ENCODE measurements at regions not wholly inside any gene's neighbourhood (a gene's known extent, or its start where the extent isn't known, plus 50 kb on each side); places are given as distances from the start of the nearest gene placed in this dataset.

DNA sequence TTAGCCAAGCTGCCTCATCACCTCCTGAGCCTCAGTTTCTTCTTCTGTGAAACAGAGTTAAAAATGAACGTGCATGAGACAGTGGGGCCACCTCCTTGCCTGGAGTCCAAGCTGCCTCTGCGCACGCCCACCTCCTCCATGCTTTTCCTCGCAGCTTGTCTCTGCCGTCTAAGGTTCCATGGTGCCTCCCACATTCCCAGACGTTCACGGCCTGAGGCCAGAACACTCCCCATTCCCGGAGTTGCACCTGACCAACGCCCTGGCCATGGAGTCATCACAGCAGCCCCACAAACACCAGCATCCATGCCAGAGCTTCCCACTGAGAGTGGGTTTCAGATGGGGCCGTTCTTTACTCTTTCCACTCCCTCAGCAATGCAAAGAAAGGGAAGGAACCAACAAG lies 183.0 kb upstream of the FOXF1 start:
- Histone ChIP-seq H2AFZ (ENCODE audit: low read length) (no peak overlapping the region), H3K9me2 (replicated peaks; ENCODE audit: low read length) (no peaks in the 10 kb centered on the region), H3K4me2 (ENCODE audit: low read length) (no peak overlapping the region), H3K27me3 (ENCODE audit: low read length) (peaks cover 48% of the 10 kb centered on the region), H3K36me3 (ENCODE audit: low read depth, low read length) (no peaks in the 10 kb centered on the region), H3K4me1 (ENCODE audit: insufficient read depth, low read length) (no peaks in the 10 kb centered on the region), H3K4me3 (ENCODE audit: low read length) (no peak overlapping the region), H3K9me3 (ENCODE audit: low read length) (no peaks in the 10 kb centered on the region), H4K20me1 (ENCODE audit: low read length) (no peaks in the 10 kb centered on the region), H3K27ac (ENCODE audit: low read length) (no peak overlapping the region), H3K79me2 (ENCODE audit: low read length) (no peaks in the 10 kb centered on the region), H3F3A (ENCODE audit: low read length, unreplicated experiment) (no peaks in the 10 kb centered on the region), H3K9ac (ENCODE audit: low read length) (no peak overlapping the region)
- TF ChIP-seq CTCF (conservative IDR thresholded peaks at IDR 0.05; ENCODE audit: low read depth, low read length) (no peak), EZH2 (IDR thresholded peaks at IDR 0.05; ENCODE audit: low read length, unreplicated experiment) (no peak), EZH2phosphoT487 (IDR thresholded peaks at IDR 0.05; ENCODE audit: borderline replicate concordance, low read length) (no peak)
- CTCF ChIA-PET: no interaction called here
- no TSS peak for BruUV-seq (replicated peaks)
- DNase-seq (no peak), ATAC-seq (no peak)
- POLR2A ChIA-PET (ENCODE audit: unreplicated experiment): no interaction called here
- intact Hi-C loops (cut with micrococcal nuclease): no loop called here

DNA sequence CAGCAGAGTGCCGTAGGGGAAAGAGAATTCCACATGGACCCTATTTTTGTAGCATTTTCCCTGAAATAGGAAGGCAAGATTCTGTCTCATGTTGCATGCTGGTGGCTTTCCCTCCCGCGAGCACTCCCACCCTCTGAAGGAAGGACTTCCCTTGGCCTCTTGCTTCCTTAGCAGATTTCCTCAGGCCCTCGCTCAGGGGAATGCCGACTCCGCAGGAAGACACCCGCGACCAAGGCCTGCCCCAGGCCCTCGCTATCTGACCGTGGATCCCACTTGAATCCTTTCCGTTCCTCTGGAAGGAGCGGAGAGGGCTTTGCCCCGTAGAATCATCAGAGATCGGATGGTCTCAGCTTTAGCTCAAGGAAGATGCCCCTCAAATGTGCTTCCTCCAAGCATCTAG lies 179.4 kb upstream of the FOXF1 start:
- ChIA-PET POLR2A (ENCODE audit: unreplicated experiment) (no interaction called here), CTCF (no interaction called here)
- Histone ChIP-seq H3K4me3 (ENCODE audit: low read length) (no peak overlapping the region), H2AFZ (ENCODE audit: low read length) (no peak overlapping the region), H3K27me3 (ENCODE audit: low read length) (peaks cover 72% of the 10 kb centered on the region), H3K36me3 (ENCODE audit: low read depth, low read length) (no peaks in the 10 kb centered on the region), H3K27ac (ENCODE audit: low read length) (no peak overlapping the region), H3K79me2 (ENCODE audit: low read length) (no peaks in the 10 kb centered on the region), H3K4me1 (ENCODE audit: insufficient read depth, low read length) (no peaks in the 10 kb centered on the region), H4K20me1 (ENCODE audit: low read length) (no peaks in the 10 kb centered on the region), H3F3A (ENCODE audit: low read length, unreplicated experiment) (no peaks in the 10 kb centered on the region), H3K9ac (ENCODE audit: low read length) (no peak overlapping the region), H3K9me3 (ENCODE audit: low read length) (no peaks in the 10 kb centered on the region), H3K4me2 (ENCODE audit: low read length) (no peak overlapping the region), H3K9me2 (replicated peaks; ENCODE audit: low read length) (no peaks in the 10 kb centered on the region)
- TF ChIP-seq CTCF (conservative IDR thresholded peaks at IDR 0.05; ENCODE audit: low read depth, low read length) (no peak), EZH2phosphoT487 (IDR thresholded peaks at IDR 0.05; ENCODE audit: borderline replicate concordance, low read length) (no peak), EZH2 (IDR thresholded peaks at IDR 0.05; ENCODE audit: low read length, unreplicated experiment) (no peak)
- intact Hi-C loops (cut with micrococcal nuclease): no loop called here
- DNase-seq: no peak
- ATAC-seq: no peak
- BruUV-seq (replicated peaks): no TSS peak

DNA sequence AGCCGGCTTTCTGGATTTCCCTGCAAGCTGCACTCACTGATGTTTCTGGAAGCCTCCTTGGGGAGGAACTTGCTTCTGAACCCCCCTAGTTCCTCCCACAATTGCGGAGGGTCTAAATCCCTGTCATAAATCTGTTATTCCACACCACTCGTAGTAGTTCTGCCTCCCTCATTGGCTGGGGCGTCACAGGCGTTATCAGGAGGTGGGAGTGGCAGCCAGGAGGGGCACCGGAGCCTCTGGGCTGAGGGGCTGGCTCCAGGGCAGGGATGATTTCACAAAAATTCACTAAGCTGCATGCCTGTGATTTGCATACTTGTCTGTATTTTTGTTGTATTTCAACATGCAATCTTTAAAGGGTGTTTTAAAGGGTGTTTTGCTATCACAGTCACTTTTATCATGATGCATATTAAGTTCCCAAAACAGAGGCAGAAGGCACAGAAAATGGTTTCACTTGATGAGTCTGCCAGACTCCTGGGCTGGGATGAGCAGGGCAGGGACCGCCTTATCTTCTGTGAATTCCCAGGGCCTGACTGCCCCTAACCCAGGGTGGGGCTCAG lies 176.2 kb upstream of the FOXF1 start:
- no peaks in the 10 kb centered on the region for H3K36me3 ChIP-seq (ENCODE audit: low read depth, low read length)
- POLR2A ChIA-PET (ENCODE audit: unreplicated experiment): no interaction called here
- no peaks in the 10 kb centered on the region for H3F3A ChIP-seq (ENCODE audit: low read length, unreplicated experiment)
- H3K4me2 ChIP-seq (ENCODE audit: low read length): no peak overlapping the region
- ATAC-seq (no peak), DNase-seq (no peak)
- H2AFZ ChIP-seq (ENCODE audit: low read length): no peak overlapping the region
- no peaks in the 10 kb centered on the region for H4K20me1 ChIP-seq (ENCODE audit: low read length)
- H3K4me3 ChIP-seq (ENCODE audit: low read length): no peak overlapping the region
- BruUV-seq (replicated peaks): no TSS peak
- CTCF ChIA-PET: no interaction called here
- no peak overlapping the region for H3K9ac ChIP-seq (ENCODE audit: low read length)
- H3K4me1 ChIP-seq (ENCODE audit: insufficient read depth, low read length): no peaks in the 10 kb centered on the region
- no peak for TF ChIP-seq CTCF (conservative IDR thresholded peaks at IDR 0.05; ENCODE audit: low read depth, low read length)
- no peak for TF ChIP-seq EZH2 (IDR thresholded peaks at IDR 0.05; ENCODE audit: low read length, unreplicated experiment)
- no peak for TF ChIP-seq EZH2phosphoT487 (IDR thresholded peaks at IDR 0.05; ENCODE audit: borderline replicate concordance, low read length)
- intact Hi-C loops (cut with micrococcal nuclease): no loop called here
- no peaks in the 10 kb centered on the region for H3K9me3 ChIP-seq (ENCODE audit: low read length)
- no peak overlapping the region for H3K27ac ChIP-seq (ENCODE audit: low read length)
- peaks cover 44% of the 10 kb centered on the region for H3K27me3 ChIP-seq (ENCODE audit: low read length)
- H3K9me2 ChIP-seq (replicated peaks; ENCODE audit: low read length): no peaks in the 10 kb centered on the region
- no peaks in the 10 kb centered on the region for H3K79me2 ChIP-seq (ENCODE audit: low read length)

All from PC-3 (cell line).